GM12891 (cell line): ENCODE measurements at regions not wholly inside any gene's neighbourhood (a gene's known extent, or its start where the extent isn't known, plus 50 kb on each side); places are given as distances from the start of the nearest gene placed in this dataset.

Experiments
- PAX5 ChIP-seq: IDR thresholded peaks from 2 replicates; pipeline ENCODE4 v1.6.1; 2011; ENCODE audit warnings: low read length, moderate library complexity, mild to moderate bottlenecking; ENCODE audit not compliant: insufficient read depth, severe bottlenecking
- POLR2A ChIP-seq: IDR thresholded peaks from 2 replicates; pipeline ENCODE4 v1.6.1; 2011; ENCODE audit warnings: low read depth, low read length, control low read depth
- POLR2AphosphoS5 ChIP-seq: IDR thresholded peaks from 2 replicates; pipeline ENCODE4 v1.6.1; 2011; ENCODE audit warnings: low read depth, low read length, control low read depth
- SPI1 ChIP-seq: IDR thresholded peaks from 2 replicates; pipeline ENCODE4 v1.6.1; 2011; ENCODE audit warnings: low read depth, low read length, control low read depth
- TAF1 ChIP-seq: IDR thresholded peaks from 2 replicates; pipeline ENCODE4 v1.6.1; 2011; ENCODE audit warnings: low read depth, low read length, control low read depth

- TF ChIP-seq POLR2A (no peak), POLR2AphosphoS5 (no peak), TAF1 (no peak), PAX5 (no peak), SPI1 (no peak)
These were observed 122.2 kb downstream of the NAV1 start for GRCh38 chr1:201660931-201661822.
